SK-N-MC (cell line): ENCODE measurements at regions not wholly inside any gene's neighbourhood (a gene's known extent, or its start where the extent isn't known, plus 50 kb on each side); places are given as distances from the start of the nearest gene placed in this dataset.

Experiments used
- EZH2 ChIP-seq: fragments of 200-600 bp; sonication (generic); IDR thresholded peaks from one replicate; pipeline ENCODE4 v1.6.1; 2017; ENCODE audit warnings: antibody characterized with exemption
- POLR2AphosphoS5 ChIP-seq: IDR thresholded peaks from 2 replicates; pipeline ENCODE4 v1.6.1; 2012; ENCODE audit warnings: mild to moderate bottlenecking, low read depth, low read length, borderline replicate concordance

DNA sequence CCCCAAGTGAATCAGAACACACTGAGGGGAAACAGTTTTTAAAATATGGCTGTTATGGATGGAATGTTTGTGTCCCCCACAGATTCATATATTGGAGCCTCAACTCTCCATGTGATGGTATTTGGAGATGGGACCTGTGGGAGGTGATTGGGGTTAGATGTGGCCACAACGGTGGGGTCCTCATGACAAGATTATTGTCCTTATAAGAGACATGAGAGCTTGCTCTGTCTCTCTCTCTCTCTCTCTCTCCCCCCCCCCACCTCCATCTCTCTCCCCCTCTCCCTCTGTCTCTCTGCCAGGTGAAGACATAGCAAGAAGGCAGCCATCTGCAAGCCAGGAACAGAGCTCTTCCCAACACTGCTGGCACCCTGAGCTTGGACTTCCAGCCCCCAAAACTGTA, 315.8 kb upstream of the MGMT start:
- no peak for TF ChIP-seq EZH2
- TF ChIP-seq POLR2AphosphoS5 = no peak
